Gastrocnemius medialis (tissue), 4 donors: ENCODE measurements at regions not wholly inside any gene's neighbourhood (a gene's known extent, or its start where the extent isn't known, plus 50 kb on each side); places are given as distances from the start of the nearest gene placed in this dataset.
A peak's percentile ranks its signal among the peaks of the same experiment; 100 is the strongest.

ENCODE experiments used
- ATAC-seq, 2 donors: fragments of 150-250 bp; one replicate each; pipeline ENCODE4 v1.9.1; 2016
- DNase-seq, 2 donors: peaks; one replicate each; pipeline ENCODE4 v3.0.0-alpha.2; 2019
- H3K27ac ChIP-seq, 4 donors: fragments of 200-600 bp; sonication (generic); 1 replicate in 1 of 4; 2 replicates in 3 of 4; pipeline ENCODE4 v1.5.1; 2016 to 2018; ENCODE audit warnings: mild to moderate bottlenecking in 2 of 4, moderate library complexity in 1 of 4
- H3K27me3 ChIP-seq, 3 donors: fragments of 200-600 bp; sonication (generic) in 2 of 3; 1 replicate in 1 of 3; 2 replicates in 2 of 3; pipeline versions ENCODE4 v1.5.1 to v1.6.0; 2016 to 2019; ENCODE audit warnings: mild to moderate bottlenecking in 1 of 3, moderate library complexity in 1 of 3
- H3K36me3 ChIP-seq, 2 donors: fragments of 200-600 bp; sonication (generic) in 1 of 2; one replicate each; pipeline ENCODE4 v1.5.1; 2017 to 2018
- H3K4me1 ChIP-seq, 2 donors: fragments of 200-600 bp; sonication (generic) in 1 of 2; one replicate each; pipeline ENCODE4 v1.5.1; 2016 to 2017; ENCODE audit warnings: mild to moderate bottlenecking in 2 of 2
- H3K4me3 ChIP-seq, 4 donors: fragments of 200-600 bp; sonication (generic) in 3 of 4; 1 replicate in 1 of 4; 2 replicates in 3 of 4; pipeline ENCODE4 v1.5.1; 2016 to 2019; ENCODE audit warnings: mild to moderate bottlenecking in 2 of 4
- H3K9me3 ChIP-seq, 3 donors: fragments of 200-600 bp; sonication (generic) in 2 of 3; 1 replicate in 1 of 3; 2 replicates in 2 of 3; pipeline ENCODE4 v1.5.1; 2016 to 2019
- CTCF ChIP-seq, 5 experiments: fragments of 450-650 bp in 3 of 5; fragments of 200-600 bp in 2 of 5; sonication (generic) in 2 of 5; IDR thresholded peaks in 4 of 5; conservative IDR thresholded peaks in 1 of 5; 1 replicate in 4 of 5; 2 replicates in 1 of 5; pipeline ENCODE4 v1.5.1; 2016 to 2019; ENCODE audit warnings: antibody characterized with exemption in 5 of 5, mild to moderate bottlenecking in 3 of 5, moderate library complexity in 3 of 5
- POLR2A ChIP-seq, 2 donors: fragments of 450-650 bp; IDR thresholded peaks; one replicate each; pipeline ENCODE4 v1.6.1; 2017; ENCODE audit warnings: antibody characterized with exemption in 2 of 2, mild to moderate bottlenecking in 2 of 2, moderate library complexity in 2 of 2
- in situ Hi-C, 4 donors: fragments of 200-750 bp; cut with MboI; loops; one replicate each; pipeline versions ENCODE4 v1.15.0 to v1.8.0; 2017; ENCODE audit warnings: low sequenced_read_pairs in 4 of 4
- intact Hi-C: fragments of 100-400 bp; cut with DNase I; formaldehyde crosslinking; loops from one replicate; pipeline ENCODE4 v1.15.1; 2023; ENCODE audit warnings: low total_unique reads

GRCh38 chr4:137641544-137641943, 109.2 kb upstream of the PCDH18 start:
- H3K27me3 ChIP-seq = no peaks in the 10 kb centered on the region
- ATAC-seq = peak; percentile 64
- intact Hi-C loops = no loop called here
- H3K4me3 ChIP-seq = no peak overlapping the region
- H3K4me1 ChIP-seq = no peaks in the 10 kb centered on the region
- TF ChIP-seq POLR2A (IDR thresholded peaks at IDR 0.05) (no peak), CTCF (IDR thresholded peaks at IDR 0.05 in 4 of 5, conservative IDR thresholded peaks at IDR 0.05 in 1 of 5) (no peak)
- no peaks in the 10 kb centered on the region for H3K9me3 ChIP-seq
- DNase-seq = peak; percentile 16 to 43
- in situ Hi-C loops = no loop called here
- H3K27ac ChIP-seq = no peak overlapping the region
- H3K36me3 ChIP-seq = no peaks in the 10 kb centered on the region

GRCh38 chr4:137640838-137641158, 108.5 kb upstream of the PCDH18 start:
- intact Hi-C loops (no loop called here), in situ Hi-C loops (no loop called here)
- TF ChIP-seq POLR2A (IDR thresholded peaks at IDR 0.05) = no peak
- TF ChIP-seq CTCF (IDR thresholded peaks at IDR 0.05 in 4 of 5, conservative IDR thresholded peaks at IDR 0.05 in 1 of 5) = no peak
- H3K27ac ChIP-seq = no peak overlapping the region
- ATAC-seq (no peak), DNase-seq (no peak)
- H3K9me3 ChIP-seq = no peaks in the 10 kb centered on the region
- no peaks in the 10 kb centered on the region for H3K36me3 ChIP-seq
- H3K27me3 ChIP-seq = no peaks in the 10 kb centered on the region
- no peak overlapping the region for H3K4me3 ChIP-seq
- H3K4me1 ChIP-seq = no peaks in the 10 kb centered on the region

- TF ChIP-seq POLR2A (IDR thresholded peaks at IDR 0.05) (no peak), CTCF (IDR thresholded peaks at IDR 0.05 in 4 of 5, conservative IDR thresholded peaks at IDR 0.05 in 1 of 5) (no peak)
- DNase-seq (no peak), ATAC-seq (no peak)
- in situ Hi-C loops = no loop called here
- Histone ChIP-seq H3K36me3 (no peaks in the 10 kb centered on the region), H3K4me1 (no peaks in the 10 kb centered on the region), H3K27ac (no peak overlapping the region), H3K27me3 (no peaks in the 10 kb centered on the region), H3K9me3 (no peaks in the 10 kb centered on the region), H3K4me3 (no peak overlapping the region)
- intact Hi-C loops = no loop called here
Measured at GRCh38 chr4:137640156-137640837, 108.0 kb upstream of the PCDH18 start.

- ATAC-seq (no peak), DNase-seq (no peak)
- intact Hi-C loops (no loop called here), in situ Hi-C loops (no loop called here)
- no peak overlapping the region for H3K4me3 ChIP-seq
- TF ChIP-seq CTCF (IDR thresholded peaks at IDR 0.05 in 4 of 5, conservative IDR thresholded peaks at IDR 0.05 in 1 of 5) (no peak), POLR2A (IDR thresholded peaks at IDR 0.05) (no peak)
- no peak overlapping the region for H3K27ac ChIP-seq
- H3K36me3 ChIP-seq = no peaks in the 10 kb centered on the region
- H3K27me3 ChIP-seq = no peaks in the 10 kb centered on the region
- H3K4me1 ChIP-seq = no peaks in the 10 kb centered on the region
- no peaks in the 10 kb centered on the region for H3K9me3 ChIP-seq
Measured at GRCh38 chr4:137638934-137639333, 106.6 kb upstream of the PCDH18 start.

GRCh38 chr4:137635601-137636000, 103.3 kb upstream of the PCDH18 start:
- Histone ChIP-seq H3K27me3 (no peaks in the 10 kb centered on the region), H3K27ac (no peak overlapping the region), H3K4me1 (no peaks in the 10 kb centered on the region), H3K4me3 (no peak overlapping the region), H3K36me3 (no peaks in the 10 kb centered on the region), H3K9me3 (no peaks in the 10 kb centered on the region)
- in situ Hi-C loops = no loop called here
- DNase-seq (no peak), ATAC-seq (no peak)
- intact Hi-C loops = no loop called here
- TF ChIP-seq POLR2A (IDR thresholded peaks at IDR 0.05) (no peak), CTCF (IDR thresholded peaks at IDR 0.05 in 4 of 5, conservative IDR thresholded peaks at IDR 0.05 in 1 of 5) (no peak)
